Vagina (tissue), 2 donors: ENCODE measurements at regions not wholly inside any gene's neighbourhood (a gene's known extent, or its start where the extent isn't known, plus 50 kb on each side); places are given as distances from the start of the nearest gene placed in this dataset.

Experiments used
- CTCF ChIP-seq, 3 experiments: fragments of 450-650 bp in 2 of 3; fragments of 200-600 bp in 1 of 3; sonication (generic) in 1 of 3; IDR thresholded peaks; one replicate each; pipeline ENCODE4 v1.5.1; 2017 to 2019; ENCODE audit warnings: antibody characterized with exemption in 3 of 3, mild to moderate bottlenecking in 2 of 3, moderate library complexity in 2 of 3
- POLR2AphosphoS5 ChIP-seq, 2 donors: sonication (generic); formaldehyde crosslinking; IDR thresholded peaks; one replicate each; pipeline ENCODE4 v1.9.0; 2017; ENCODE audit warnings: antibody characterized with exemption in 2 of 2, mild to moderate bottlenecking in 2 of 2, low read depth in 1 of 2; ENCODE audit not compliant: insufficient read depth in 1 of 2

DNA sequence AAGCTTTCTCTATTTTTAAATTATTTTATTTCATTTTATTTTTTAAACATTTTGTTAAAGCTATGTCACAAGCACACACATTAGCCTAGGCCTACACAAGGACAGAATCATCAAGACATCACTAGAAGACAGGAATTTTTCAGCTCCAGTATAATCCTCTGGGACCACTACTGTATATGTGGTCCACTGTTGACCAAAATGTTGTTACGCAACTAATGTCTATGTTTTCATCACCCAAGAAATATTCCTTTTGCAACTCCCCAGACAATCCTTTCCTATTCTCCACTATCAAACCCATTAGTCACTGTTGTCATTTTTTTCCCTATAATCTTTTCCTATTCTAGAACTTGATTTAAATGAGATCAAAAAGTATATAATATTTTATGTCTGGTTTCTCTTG lies 2371.7 kb upstream of the C9orf72 start:
- TF ChIP-seq CTCF (IDR thresholded peaks at IDR 0.05) (no peak), POLR2AphosphoS5 (IDR thresholded peaks at IDR 0.05; ENCODE audit: insufficient read depth in 1 of 2, low read depth in 1 of 2) (no peak)
